Chondrocyte (in vitro differentiated cells): ENCODE measurements at regions not wholly inside any gene's neighbourhood (a gene's known extent, or its start where the extent isn't known, plus 50 kb on each side); places are given as distances from the start of the nearest gene placed in this dataset.

ENCODE experiments used
- DNase-seq: peaks from one replicate; pipeline ENCODE4 v3.0.0; 2021; ENCODE audit warnings: mixed read lengths, low spot score
- H3K27ac Mint-ChIP-seq: one replicate; pipeline ENCODE4 v1.8.0; 2021; ENCODE audit warnings: mild to moderate bottlenecking, moderate library complexity, mixed read lengths; ENCODE audit not compliant: unreplicated experiment
- H3K27me3 Mint-ChIP-seq: 2 replicates; pipeline ENCODE4 v1.8.0; 2021; ENCODE audit warnings: low read depth, mixed read lengths
- H3K36me3 Mint-ChIP-seq: 2 replicates; pipeline ENCODE4 v1.8.0; 2021; ENCODE audit warnings: low read depth, mixed read lengths
- H3K4me1 Mint-ChIP-seq: 2 replicates; pipeline ENCODE4 v1.8.0; 2021; ENCODE audit warnings: low read depth, mild to moderate bottlenecking, mixed read lengths
- H3K4me3 Mint-ChIP-seq: one replicate; pipeline ENCODE4 v1.8.0; 2021; ENCODE audit warnings: mild to moderate bottlenecking, moderate library complexity, mixed read lengths; ENCODE audit not compliant: unreplicated experiment
- H3K9me3 Mint-ChIP-seq: 2 replicates; pipeline ENCODE4 v1.8.0; 2021; ENCODE audit warnings: low read depth, mixed read lengths
- TF ChIP-seq, protein P1 (sequence below): fragments of 200-600 bp; sonication (generic); IDR thresholded peaks from 2 replicates; pipeline ENCODE4 v1.5.0; 2021; ENCODE audit warnings: antibody characterized with exemption, mild to moderate bottlenecking, moderate library complexity

DNA sequence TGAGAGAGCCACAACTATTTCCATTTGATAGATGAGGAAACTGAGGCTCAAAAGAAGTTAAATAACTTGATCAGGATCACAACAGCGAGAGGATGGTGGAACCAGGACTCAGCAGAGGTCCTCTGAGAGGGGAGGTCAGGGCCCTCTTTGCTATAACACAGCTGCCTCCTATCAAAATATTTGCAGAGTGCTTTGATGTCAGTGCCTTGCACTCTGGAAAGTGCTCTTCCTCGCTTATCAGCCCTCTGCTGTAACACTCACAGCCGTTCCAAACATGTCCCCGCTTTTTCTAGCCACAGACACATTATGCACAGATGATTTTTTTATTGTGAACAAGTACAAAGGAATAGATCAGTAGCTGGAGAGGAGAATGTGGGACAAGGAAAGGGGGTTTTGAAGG, 71.8 kb upstream of the ARHGAP29 start:
- TF ChIP-seq, protein P1, sequence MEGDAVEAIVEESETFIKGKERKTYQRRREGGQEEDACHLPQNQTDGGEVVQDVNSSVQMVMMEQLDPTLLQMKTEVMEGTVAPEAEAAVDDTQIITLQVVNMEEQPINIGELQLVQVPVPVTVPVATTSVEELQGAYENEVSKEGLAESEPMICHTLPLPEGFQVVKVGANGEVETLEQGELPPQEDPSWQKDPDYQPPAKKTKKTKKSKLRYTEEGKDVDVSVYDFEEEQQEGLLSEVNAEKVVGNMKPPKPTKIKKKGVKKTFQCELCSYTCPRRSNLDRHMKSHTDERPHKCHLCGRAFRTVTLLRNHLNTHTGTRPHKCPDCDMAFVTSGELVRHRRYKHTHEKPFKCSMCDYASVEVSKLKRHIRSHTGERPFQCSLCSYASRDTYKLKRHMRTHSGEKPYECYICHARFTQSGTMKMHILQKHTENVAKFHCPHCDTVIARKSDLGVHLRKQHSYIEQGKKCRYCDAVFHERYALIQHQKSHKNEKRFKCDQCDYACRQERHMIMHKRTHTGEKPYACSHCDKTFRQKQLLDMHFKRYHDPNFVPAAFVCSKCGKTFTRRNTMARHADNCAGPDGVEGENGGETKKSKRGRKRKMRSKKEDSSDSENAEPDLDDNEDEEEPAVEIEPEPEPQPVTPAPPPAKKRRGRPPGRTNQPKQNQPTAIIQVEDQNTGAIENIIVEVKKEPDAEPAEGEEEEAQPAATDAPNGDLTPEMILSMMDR = no peak
- Mint-ChIP-seq H3K27me3 (no peaks in the 10 kb centered on the region), H3K9me3 (no peaks in the 10 kb centered on the region), H3K4me3 (no peak overlapping the region), H3K27ac (no peak overlapping the region), H3K4me1 (peaks cover 41% of the 10 kb centered on the region), H3K36me3 (no peaks in the 10 kb centered on the region)
- no peak for DNase-seq

DNA sequence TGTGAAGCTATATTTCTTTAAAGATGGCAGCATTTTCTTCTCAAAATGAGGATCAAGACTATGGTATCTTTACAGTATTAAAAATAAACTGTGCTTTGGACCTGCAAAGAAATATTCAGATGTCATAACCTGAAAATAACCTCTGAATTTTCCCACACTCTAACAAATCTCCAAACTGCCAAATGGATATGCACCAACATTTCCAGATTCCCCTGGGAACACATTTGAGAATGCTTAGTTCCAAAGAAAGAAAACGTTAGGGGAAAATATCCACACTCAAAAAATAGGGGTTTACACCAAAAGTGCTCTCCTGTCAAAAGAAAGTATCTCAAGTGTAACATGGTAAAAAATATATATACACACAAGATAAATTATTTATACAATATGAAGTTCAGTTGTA, 69.1 kb upstream of the ARHGAP29 start:
- H3K9me3 Mint-ChIP-seq = no peaks in the 10 kb centered on the region
- H3K4me3 Mint-ChIP-seq = no peak overlapping the region
- peaks cover 40% of the 10 kb centered on the region for H3K4me1 Mint-ChIP-seq
- TF ChIP-seq, protein P1 = no peak
- no peaks in the 10 kb centered on the region for H3K27me3 Mint-ChIP-seq
- no peak for DNase-seq
- H3K36me3 Mint-ChIP-seq = no peaks in the 10 kb centered on the region
- peak overlapping the region; percentile 30 for H3K27ac Mint-ChIP-seq

DNA sequence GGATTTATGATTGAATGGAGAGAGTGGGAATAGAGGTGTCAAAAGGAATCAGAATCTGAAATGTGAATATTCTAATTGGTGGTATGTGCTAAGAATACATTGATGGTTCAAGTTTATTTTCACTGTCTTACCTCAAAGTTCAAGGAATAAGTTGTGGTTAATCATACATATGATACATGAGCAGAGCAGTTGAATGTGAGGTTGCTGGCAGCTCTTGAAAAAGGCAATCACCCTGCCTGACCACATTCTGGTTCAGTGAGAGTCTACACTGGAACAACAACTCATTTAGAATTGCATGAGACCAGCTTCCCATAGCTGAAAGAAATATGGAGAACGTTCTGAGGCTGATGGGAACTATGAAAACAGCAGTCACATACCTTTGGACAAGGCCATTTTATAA, 68.3 kb upstream of the ARHGAP29 start:
- H3K27me3 Mint-ChIP-seq = no peaks in the 10 kb centered on the region
- H3K36me3 Mint-ChIP-seq = no peaks in the 10 kb centered on the region
- peaks cover 40% of the 10 kb centered on the region for H3K4me1 Mint-ChIP-seq
- H3K27ac Mint-ChIP-seq = peak overlapping the region; percentile 59
- H3K4me3 Mint-ChIP-seq = no peak overlapping the region
- no peak for DNase-seq
- TF ChIP-seq, protein P1 = no peak
- H3K9me3 Mint-ChIP-seq = no peaks in the 10 kb centered on the region

DNA sequence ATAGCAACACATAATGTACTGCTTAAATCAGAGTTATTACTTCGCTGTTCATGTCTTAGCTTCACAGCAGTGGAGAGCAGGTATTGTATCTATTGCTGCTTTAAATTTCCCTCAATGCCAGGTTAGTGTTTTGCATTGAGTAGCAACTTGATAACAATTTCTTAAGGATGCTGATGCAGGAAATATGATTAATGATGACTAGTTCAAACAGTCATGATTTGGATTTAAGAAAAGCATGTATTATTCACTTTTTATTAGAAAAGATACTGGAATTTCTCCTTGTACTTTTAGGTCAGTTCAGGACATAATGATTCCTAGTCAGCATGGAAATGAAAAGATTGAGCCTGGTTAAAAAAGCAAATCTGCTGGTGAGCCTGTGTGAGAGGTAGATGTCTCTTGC, 67.2 kb upstream of the ARHGAP29 start:
- TF ChIP-seq, protein P1 = no peak
- no peak for DNase-seq
- Mint-ChIP-seq H3K4me3 (no peak overlapping the region), H3K9me3 (no peaks in the 10 kb centered on the region), H3K27ac (no peak overlapping the region), H3K27me3 (no peaks in the 10 kb centered on the region), H3K4me1 (peaks cover 50% of the 10 kb centered on the region), H3K36me3 (no peaks in the 10 kb centered on the region)

DNA sequence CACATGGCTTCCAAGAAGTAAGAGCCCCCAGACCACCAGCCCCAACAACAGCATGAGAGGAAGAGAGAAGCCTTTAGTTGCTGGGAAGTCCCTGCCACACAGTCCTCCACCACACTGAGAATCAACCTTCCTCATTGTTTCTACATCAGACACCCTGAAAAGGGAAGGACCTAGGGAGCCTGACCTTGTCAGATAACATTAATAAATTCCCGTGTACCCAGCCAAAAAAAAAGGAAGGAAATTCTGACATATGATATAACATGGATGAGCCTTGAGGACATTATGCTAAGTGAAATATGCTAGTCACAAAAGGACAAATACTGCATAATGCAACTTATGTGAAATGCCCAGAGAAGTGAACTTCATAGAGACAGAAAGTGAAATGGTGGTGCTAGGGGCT, 65.6 kb upstream of the ARHGAP29 start:
- Mint-ChIP-seq H3K36me3 (no peaks in the 10 kb centered on the region), H3K4me1 (peaks cover 56% of the 10 kb centered on the region), H3K4me3 (no peak overlapping the region), H3K9me3 (no peaks in the 10 kb centered on the region), H3K27me3 (no peaks in the 10 kb centered on the region), H3K27ac (no peak overlapping the region)
- TF ChIP-seq, protein P1 = no peak
- no peak for DNase-seq
